Heart left ventricle (tissue), 13 donors: ENCODE measurements at regions not wholly inside any gene's neighbourhood (a gene's known extent, or its start where the extent isn't known, plus 50 kb on each side); places are given as distances from the start of the nearest gene placed in this dataset.

Source experiments
- CTCF ChIP-seq, 12 donors: fragments of 200-600 bp; sonication (generic) in 4 of 12; IDR thresholded peaks; one replicate each; pipeline versions ENCODE4 v1.5.0 to v1.8.0; 2018 to 2022; ENCODE audit warnings: antibody characterized with exemption in 12 of 12, mild to moderate bottlenecking in 5 of 12
- POLR2A ChIP-seq, 2 donors: fragments of 450-650 bp; IDR thresholded peaks; one replicate each; pipeline ENCODE4 v1.6.1; 2017; ENCODE audit warnings: antibody characterized with exemption in 2 of 2, mild to moderate bottlenecking in 2 of 2, moderate library complexity in 2 of 2
- donor health status: ischemic (EF 13 %, LVEDD 7.1; RV severe dilation, severe dysfunction).
- donor health status: DM: no; HTN: yes; CAD: no.
- donor health status: DM: no; HTN: no; CAD: no.
- donor health status: ischemic (EF 25% LVEDD 6.9; RV normal size, moderate dysfunction).
- donor health status: ischemic (EF 25% LVEDD 5.7; RV mildly dilated, moderate dysfunction).
- donor health status: ischemic (EF 35%, LVEDD 5.7; RV mildly dilated, moderate dysfunction).
- donor health status: nonischemic (EF 11% LVEDD 7.7; RV severe dilation, severe dysfunction).
- donor health status: DM: yes; HTN: yes; CAD: no.
- donor health status: PGD.
- donor health status: ischemic (EF 29% LVEDD 5.4; RV normal size, mild dysfunction).
- donor health status: nonischemic (EF 23%, LVEDD 6.1; RV moderate dilation, normal function).

GRCh38 chr20:57086066-57086465, 180.4 kb downstream of the BMP7 start:
- TF ChIP-seq POLR2A (IDR thresholded peaks at IDR 0.05), result no peak
- TF ChIP-seq CTCF (IDR thresholded peaks at IDR 0.05), result no peak
